COLO668 (cell line): ENCODE measurements at regions not wholly inside any gene's neighbourhood (a gene's known extent, or its start where the extent isn't known, plus 50 kb on each side); places are given as distances from the start of the nearest gene placed in this dataset.

ENCODE experiments used
- DNase-seq: peaks from one replicate; lab custom pipeline; 2025; ENCODE audit not compliant: unreplicated experiment; lab: John Stamatoyannopoulos, UW

DNA sequence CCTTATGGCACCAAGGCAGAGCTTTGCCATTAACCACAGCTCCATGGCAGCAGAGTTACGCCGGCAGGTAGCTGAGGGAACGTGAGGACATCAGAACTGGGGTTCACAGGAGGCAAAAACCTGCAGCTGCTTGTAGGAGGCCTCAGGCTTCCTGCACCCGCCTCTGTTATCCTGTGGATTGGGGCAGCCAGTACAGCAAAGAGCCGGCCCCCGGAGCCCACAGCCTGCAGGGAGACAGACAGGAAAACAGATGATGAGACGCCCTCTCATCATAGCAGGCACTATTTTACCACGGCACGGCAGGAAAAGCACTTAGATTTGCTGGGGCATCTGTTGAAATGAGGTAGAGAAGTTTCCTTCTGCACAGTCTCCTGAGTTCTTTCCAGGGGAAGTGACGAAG, 870.3 kb downstream of the TBC1D22A start:
- DNase-seq = peak; percentile 25

DNA sequence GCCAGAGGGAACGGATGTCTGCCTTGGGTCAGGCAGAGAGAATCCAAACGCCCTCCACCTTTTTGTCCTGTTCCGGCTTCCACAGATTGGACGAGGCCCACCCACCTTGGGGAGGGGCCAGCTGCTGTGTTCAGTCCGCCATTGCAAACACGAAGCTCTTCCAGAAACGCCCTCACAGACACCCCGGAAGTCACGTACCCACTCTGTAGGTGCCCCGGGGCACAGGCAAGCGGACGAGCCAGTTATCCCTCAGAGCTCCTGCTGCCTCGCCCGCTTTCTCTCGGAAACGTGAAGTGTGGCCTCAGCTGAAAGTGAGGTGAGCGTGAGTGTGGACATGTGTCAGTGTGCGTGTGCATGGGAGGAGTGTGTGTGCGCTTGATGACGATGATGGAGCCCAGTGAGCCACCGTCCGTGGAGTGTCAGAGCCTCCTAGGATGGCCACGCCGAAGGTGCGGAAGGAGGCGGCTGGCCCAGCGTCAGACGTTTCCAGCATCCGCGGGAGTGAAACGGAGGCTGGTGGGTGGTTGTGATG, 869.2 kb downstream of the TBC1D22A start:
- peak; percentile 94 for DNase-seq

DNA sequence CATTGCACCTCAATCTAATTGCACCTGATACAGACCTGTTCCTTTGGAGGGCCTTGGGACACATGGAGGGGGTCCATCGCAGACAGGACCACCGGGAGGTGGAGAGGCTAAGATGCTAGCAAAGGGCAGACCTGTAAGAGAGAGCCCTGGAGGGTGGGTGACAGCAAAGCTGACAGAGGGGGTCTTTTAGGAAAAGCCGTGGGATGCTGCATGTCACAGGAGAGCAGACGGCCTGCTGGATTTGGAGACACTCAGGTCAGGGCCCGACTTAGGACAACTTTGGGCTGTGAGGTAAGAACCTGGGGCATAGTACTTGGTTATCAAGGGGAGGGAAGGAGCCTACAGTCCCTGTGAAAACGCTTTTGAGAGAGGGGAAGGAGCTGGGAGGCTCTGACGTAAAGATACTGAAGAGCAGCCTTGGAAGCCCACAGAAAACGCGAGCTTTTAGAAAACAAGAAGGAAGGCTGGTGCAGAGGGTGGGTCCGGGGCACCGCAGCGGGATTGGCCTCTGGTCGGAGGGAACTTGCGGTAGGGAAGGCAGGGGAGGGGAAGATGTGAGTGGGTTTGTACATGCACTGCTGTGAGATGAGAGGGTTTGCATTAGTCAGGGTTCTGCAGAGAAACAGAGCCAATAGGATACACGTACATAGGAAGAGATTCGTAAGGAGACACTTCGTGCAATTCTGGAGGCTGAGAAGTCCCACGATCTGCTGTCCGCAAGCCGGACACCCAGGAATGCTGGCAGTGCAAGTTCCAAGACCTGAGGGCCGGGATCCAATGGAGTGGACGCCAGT, 868.5 kb downstream of the TBC1D22A start:
- DNase-seq = no peak

DNA sequence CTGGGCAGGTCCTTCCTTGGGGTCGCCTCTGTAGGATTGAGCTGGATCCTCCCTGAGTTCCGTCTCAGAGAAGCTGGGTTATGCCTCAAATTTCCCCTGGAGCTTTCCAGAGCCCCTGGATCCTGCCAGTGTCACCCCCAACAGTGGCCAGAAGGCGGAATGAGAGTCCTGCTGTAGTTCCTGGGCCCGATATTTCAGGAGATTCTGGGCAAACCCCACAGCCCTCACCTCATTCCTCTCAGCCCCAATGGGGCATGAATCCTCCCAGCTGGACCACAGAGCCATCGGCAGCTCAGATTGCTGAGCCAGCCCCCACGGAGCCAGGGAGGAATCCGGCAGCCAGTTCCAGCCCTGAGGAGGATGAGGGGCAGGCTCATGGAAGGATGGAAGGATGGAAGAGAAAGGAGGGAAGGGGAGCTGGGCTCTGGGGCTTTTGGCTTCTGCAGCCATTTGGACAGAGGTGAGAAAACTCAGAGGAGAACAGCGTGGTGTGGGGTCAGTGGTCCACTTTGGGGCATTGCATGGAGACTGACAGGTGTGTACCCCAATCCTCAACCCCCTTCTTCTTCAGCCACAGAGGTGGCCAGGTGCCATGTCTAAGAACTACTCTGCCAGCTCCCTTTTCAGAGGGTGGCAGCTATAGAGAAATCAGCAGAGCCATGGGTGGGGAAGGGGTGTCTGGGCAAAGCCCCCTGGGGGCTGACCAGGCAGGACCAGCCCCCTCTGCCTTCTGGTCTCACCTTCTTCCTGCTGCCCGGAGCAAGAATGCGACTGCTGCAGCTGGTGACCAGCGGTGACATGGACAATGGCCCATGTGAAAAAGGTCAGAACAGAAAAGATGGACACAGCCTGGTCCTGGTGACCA, 867.6 kb downstream of the TBC1D22A start:
- DNase-seq = no peak

GRCh38 chr22:47629273-47629711, 866.8 kb downstream of the TBC1D22A start:
- DNase-seq = no peak

DNA sequence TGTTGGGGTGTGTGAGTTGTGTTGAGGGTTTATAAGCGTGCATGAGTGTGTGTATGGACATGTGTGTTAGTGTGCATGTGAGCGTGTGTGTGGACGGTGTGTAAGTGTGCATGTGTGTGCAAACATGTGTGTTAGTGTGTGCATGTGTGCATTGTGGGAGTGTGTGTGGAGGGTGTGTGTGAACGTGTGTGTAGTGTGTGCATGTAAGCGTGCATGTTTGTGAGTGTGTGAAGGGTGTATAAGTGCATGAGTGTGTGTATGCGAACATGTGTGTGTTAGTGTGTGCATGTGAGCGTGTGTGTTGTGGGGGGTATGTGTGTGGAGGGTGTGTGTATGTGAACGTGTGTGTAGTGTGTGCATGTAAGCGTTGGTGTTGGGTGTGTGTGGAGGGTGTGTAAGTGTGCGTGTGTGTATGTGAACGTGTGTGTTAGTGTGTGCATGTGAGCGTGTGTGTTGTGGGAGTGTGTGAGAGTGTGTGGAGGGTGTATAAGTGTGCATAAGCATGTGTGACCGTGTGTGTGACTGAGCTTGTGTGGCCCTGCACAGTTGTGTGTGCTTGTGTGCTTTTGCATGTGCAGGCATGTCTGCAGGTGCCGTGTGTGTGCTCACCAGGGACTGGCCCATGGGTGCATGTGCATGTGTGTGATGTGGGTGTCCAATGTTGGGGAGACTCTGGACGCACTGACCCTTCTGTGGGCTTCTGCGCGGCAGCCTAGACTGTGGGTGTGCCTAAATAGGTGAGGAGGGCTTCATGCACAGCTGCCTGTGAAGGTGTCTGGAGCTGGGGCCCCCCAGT, 866.2 kb downstream of the TBC1D22A start:
- no peak for DNase-seq

DNA sequence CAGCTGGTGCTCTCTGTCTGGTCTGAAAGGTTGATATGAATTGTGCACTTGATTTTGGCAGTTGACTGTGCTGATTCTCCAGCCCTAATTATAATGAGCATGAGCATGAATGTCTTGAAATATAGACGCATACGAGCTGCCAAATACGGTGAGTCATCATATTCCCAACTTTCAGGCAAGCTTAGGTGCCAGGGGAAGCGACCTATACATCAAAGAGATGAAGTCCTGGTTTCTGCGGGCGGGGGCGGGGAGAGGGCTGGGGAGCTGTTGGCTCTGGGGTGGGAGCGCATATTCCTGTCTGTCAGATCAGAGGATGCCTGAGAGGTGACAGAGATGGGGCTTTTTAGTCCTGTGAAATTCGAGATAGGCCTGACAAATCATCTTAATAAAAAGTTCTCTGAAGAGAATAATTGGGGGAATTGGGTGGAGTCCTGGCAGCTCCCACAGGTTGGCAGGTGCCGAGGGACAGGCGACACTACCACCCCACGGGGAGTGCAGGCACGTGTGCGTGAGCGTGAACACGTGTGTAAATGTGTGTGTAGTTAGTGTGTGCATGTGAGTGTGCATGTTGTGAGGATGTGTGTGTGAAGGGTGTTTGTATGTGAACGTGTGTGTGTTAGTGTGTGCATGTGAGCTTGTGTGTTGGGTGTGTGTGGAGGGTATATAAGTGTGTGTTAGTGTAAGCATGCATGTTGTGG, 865.3 kb downstream of the TBC1D22A start:
- no peak for DNase-seq

DNA sequence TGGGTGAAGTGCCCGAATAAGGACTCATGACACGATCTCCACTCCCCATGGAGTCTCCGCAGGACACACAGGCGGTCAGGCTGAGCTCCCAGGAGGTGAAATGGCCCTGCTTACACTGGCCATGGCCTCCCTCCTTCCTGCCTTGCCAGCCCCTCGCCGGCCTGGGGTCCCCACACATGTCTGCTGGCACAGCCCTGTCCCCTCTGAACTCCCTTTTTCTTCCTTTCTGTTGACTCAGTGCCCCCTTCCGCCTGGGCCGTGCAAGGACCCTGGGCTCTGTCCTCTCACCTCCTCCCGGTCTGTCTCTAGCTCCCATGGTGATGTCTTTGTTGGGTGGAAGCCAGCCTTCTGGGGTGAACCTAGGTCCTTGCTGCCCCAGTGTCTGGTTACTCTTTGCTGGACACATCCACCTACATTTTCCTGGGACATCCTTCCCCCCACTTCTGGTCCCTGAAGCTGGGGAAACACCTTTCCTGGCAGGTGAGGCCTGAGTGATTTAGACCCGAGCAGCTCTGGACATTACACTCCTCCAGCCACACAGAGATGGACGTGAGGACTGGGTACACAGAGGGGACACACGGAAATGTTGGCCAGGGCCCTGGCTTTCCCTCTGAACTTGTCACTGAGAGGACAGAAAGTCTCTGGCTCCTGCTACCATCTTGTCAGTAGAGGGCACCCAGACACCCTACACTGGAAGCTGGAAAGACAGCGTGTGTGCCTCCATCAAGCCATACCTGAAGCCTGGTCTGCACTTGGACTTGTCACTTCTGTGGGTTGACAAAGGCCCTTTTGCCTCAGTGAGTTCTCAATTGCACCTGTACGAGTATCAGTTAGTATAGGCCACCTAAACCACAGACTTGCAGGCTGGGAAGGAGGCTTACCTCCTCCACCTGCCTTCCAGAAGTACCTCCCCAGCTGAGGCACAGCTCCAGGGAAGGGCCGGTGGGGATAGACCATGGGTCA, 864.3 kb downstream of the TBC1D22A start:
- DNase-seq = no peak

GRCh38 chr22:47625531-47626427, 863.3 kb downstream of the TBC1D22A start:
- DNase-seq = no peak

DNA sequence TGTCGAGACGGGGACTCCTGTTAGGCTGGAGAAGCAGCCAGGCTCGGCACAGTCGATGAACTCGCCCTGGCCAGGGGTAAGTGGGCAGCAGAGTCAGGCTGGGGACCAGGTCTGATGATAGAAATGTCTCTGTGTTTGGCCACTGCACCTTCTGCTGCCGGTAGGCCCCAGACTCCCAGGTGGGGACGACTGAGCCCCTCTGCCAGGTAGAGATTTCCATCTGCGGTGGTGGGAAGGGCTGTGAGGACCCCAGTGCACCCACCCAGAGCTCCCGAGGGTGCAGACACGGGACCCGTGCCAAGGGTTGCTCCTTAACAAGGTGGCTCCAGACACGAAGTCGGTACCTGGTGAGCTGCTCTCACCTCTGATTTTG, 862.5 kb downstream of the TBC1D22A start:
- no peak for DNase-seq

GRCh38 chr22:47624252-47625012, 862.0 kb downstream of the TBC1D22A start:
- DNase-seq = no peak

- peak; percentile 31 for DNase-seq
Observed at GRCh38 chr22:47623763-47624148, 861.3 kb downstream of the TBC1D22A start.

- no peak for DNase-seq
Observed at GRCh38 chr22:47623066-47623762, 860.8 kb downstream of the TBC1D22A start.

GRCh38 chr22:47622541-47622940, 860.1 kb downstream of the TBC1D22A start:
- DNase-seq = no peak

DNA sequence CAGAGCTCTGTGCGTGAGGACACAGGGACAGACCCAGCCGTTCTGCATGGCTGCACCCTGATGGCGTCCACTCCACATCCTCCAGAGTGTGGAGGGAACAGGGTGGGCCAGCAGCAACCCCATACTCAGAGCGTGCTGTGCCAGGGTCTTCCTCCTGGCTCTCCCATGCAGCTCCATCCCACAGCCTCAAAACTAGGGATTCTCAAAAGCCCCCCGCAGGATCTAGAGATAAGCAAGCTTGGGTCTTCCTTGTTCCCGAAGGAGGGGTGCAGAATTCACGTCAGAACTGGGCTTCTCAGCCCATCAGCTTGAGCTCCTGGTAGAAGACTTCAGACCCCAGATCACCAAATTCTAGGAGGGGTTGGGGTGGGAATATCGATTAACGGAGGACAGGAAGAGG, 858.8 kb downstream of the TBC1D22A start:
- no peak for DNase-seq

DNA sequence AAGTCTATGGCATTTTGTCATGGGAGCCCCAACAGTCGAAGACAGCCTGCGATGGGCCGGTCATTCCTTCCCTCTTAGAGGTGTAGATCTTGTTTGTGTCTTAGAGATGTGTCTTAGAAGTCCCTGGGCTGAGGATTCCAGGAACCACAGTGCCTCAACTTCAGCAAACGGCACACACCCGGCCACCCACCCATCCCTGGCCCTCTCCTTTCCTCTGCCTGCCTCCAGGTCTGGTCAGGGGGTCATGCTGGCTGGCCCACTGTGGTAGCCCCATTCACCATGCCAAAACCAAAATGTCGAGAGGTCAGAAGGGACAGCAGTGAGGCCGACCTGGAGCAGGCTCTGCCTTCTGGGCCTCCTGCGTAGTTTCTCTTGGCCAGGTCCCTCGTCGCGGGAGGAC, 857.9 kb downstream of the TBC1D22A start:
- DNase-seq = no peak

DNA sequence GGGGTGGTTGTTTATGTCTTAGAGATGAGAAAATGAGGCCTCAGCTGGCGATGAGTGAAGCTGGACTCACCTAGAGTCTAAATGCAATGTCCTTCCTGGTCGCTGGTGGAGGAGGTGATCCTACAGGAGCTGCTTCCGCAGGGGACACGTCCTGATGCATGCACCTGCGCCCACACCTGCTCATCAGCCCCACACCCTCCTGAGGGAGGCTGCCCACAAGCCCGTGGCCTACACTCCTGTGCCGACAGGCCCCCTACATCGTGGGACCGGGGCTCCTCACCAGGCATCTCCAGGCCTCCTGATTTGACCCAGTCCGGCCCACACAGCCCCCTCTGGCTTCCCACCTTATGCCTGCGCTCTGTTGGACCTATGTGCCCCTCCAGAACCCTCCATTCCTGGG, 857.2 kb downstream of the TBC1D22A start:
- peak; percentile 34 for DNase-seq
